ENCODE measurements at regions not wholly inside any gene's neighbourhood (a gene's known extent, or its start where the extent isn't known, plus 50 kb on each side); places are given as distances from the start of the nearest gene placed in this dataset.
"Not testable (repeated sequence)": the region's sequence is repeated elsewhere in the genome, so short reads cannot be mapped to it uniquely, and the experiment has no call there.

DNA sequence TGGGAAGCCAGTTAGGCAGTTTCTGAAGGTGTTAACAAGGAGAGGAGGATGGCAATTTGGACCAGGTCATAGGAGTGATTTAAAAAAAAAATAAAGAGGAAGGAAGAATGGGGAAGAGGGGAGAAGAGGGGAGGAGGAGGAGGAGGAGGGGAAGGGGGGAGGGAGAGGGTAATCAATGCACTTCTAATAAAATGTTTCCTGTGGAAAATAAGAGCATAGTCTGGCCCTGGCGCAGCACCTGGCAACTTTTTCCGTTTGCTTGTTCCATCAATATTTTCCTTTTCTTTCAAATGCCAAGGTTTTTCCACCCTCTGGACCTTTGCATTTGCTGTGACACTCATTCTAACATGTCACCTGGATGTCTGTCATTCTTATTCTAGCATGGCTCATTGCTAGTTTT is 308.2 kb downstream of the PPP1R3A start:
- Mint-ChIP-seq H3K4me1 (no peaks in the 10 kb centered on the region), H3K4me3 (no peak overlapping the region), H3K27ac (ENCODE audit: low read depth) (no peak overlapping the region), H3K27me3 (no peaks in the 10 kb centered on the region), H3K9me3 (peaks cover 16% of the 10 kb centered on the region), H3K36me3 (ENCODE audit: insufficient read depth) (no peaks in the 10 kb centered on the region)
- no peak for DNase-seq (ENCODE audit: low spot score in 2 of 2)
- no peak for ATAC-seq (replicated peaks; ENCODE audit: extremely low read depth, poor library complexity, severe bottlenecking)

DNA sequence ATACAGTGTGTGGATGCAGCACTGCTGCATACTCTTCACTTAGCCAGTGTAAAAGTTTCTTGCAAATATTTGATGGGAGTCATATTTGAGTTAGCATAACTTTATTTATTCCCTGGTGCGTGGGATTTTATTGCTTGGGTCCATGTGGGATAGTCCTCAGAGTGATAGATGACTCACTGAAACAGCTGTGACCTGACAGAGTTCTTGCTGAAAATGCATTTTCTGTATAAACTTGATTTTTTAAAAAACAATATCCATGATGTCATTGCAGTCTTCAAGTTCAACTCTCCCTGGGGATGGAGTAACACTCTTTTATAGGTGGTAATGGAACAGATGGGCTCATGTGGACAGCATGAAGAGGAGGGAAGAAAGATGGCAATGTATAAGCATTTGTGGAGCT is 310.0 kb downstream of the PPP1R3A start:
- H3K27ac Mint-ChIP-seq (ENCODE audit: low read depth), result no peak overlapping the region
- H3K9me3 Mint-ChIP-seq, result peaks cover 21% of the 10 kb centered on the region
- no peaks in the 10 kb centered on the region for H3K27me3 Mint-ChIP-seq
- ATAC-seq (replicated peaks; ENCODE audit: extremely low read depth, poor library complexity, severe bottlenecking) (no peak), DNase-seq (ENCODE audit: low spot score in 2 of 2) (no peak)
- no peaks in the 10 kb centered on the region for H3K36me3 Mint-ChIP-seq (ENCODE audit: insufficient read depth)
- no peak overlapping the region for H3K4me3 Mint-ChIP-seq
- no peaks in the 10 kb centered on the region for H3K4me1 Mint-ChIP-seq

DNA sequence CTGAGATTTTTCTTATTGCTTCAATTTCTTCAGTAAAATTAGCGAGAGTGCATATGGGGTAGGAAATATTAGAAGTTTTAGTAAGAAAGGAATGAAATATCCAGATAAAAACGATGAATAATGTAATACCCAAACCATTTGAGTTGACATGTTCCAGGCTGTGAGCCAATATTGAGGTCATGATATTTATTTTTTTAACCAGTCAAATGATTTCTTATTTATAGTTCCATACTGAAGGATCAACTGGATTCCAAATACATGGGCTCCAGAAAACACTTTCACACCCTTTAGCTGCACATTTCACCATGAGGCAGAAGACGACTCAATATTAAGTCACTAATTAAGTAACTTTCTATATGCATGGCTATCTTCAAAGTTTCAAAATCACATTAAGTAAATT is 312.5 kb downstream of the PPP1R3A start:
- H3K9me3 Mint-ChIP-seq, result peaks cover 17% of the 10 kb centered on the region
- no peaks in the 10 kb centered on the region for H3K27me3 Mint-ChIP-seq
- no peak overlapping the region for H3K4me3 Mint-ChIP-seq
- H3K36me3 Mint-ChIP-seq (ENCODE audit: insufficient read depth), result no peaks in the 10 kb centered on the region
- no peak for ATAC-seq (replicated peaks; ENCODE audit: extremely low read depth, poor library complexity, severe bottlenecking)
- no peaks in the 10 kb centered on the region for H3K4me1 Mint-ChIP-seq
- no peak for DNase-seq (ENCODE audit: low spot score in 2 of 2)
- H3K27ac Mint-ChIP-seq (ENCODE audit: low read depth), result no peak overlapping the region

DNA sequence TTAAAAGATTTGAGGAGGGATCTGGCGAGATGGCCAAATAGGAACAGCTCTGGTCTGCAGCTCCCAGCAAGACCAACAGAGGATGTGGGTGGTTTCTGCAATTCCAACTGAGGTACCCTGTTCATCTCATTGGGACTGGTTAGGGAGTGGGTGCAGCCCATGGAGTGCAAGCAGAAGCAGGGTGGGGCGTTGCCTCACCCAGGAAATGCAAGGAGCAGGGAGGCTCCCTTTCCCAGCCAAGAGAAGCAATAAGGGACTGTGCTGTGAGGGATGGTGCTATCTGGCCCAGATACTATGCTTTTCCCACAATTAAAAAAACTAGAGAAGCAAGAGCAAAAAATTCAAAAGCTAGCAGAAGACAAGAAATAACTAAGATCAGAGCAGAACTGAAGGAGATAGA is 318.4 kb downstream of the PPP1R3A start:
- peaks cover 14% of the 10 kb centered on the region for H3K9me3 Mint-ChIP-seq
- not testable (repeated sequence) for ATAC-seq (replicated peaks; ENCODE audit: extremely low read depth, poor library complexity, severe bottlenecking); H3K27ac Mint-ChIP-seq (ENCODE audit: low read depth); H3K4me1 Mint-ChIP-seq; H3K4me3 Mint-ChIP-seq; H3K27me3 Mint-ChIP-seq; DNase-seq (ENCODE audit: low spot score in 2 of 2); H3K36me3 Mint-ChIP-seq (ENCODE audit: insufficient read depth)

DNA sequence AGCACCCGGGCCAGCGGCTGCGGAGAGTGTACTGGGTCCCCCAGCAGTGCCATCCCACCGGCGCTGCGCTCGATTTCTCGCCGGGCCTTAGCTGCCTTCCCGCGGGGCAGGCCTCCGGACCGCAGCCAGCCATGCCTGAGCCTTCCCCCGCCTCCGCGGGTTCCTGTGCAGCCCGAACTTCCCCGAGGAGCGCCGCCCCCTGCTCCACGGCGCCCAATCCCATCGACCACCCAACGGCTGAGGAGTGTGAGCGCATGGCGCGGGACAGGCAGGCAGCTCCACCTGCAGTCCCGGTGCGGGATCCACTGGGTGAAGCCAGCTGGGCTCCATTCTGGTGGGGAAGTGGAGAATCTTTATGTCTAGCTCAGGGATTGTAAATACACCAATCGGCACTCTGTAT is 325.4 kb downstream of the PPP1R3A start:
- H3K36me3 Mint-ChIP-seq (ENCODE audit: insufficient read depth); H3K4me3 Mint-ChIP-seq; H3K27ac Mint-ChIP-seq (ENCODE audit: low read depth); DNase-seq (ENCODE audit: low spot score in 2 of 2); ATAC-seq (replicated peaks; ENCODE audit: extremely low read depth, poor library complexity, severe bottlenecking); H3K27me3 Mint-ChIP-seq; H3K4me1 Mint-ChIP-seq; H3K9me3 Mint-ChIP-seq: not testable (repeated sequence)

DNA sequence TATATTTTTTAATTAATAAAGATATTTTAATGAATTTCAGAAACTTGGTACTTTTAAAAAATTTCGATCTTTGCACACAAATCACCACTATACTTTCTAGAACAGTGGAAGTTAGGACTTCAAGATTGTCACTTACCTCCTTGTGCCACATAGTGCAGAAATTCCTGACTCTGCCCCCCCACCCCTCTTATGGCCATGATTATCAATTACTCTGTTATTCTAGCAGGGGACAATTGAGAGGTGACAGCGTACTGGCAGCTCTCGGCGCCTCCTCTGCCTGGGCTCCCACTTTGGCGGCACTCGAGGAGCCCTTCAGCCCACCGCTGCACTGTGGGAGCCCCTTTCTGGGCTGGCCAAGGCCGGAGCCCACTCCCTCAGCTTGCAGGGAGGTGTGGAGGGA is 325.9 kb downstream of the PPP1R3A start:
- not testable (repeated sequence) for DNase-seq (ENCODE audit: low spot score in 2 of 2); H3K27me3 Mint-ChIP-seq; H3K27ac Mint-ChIP-seq (ENCODE audit: low read depth); H3K4me1 Mint-ChIP-seq; H3K9me3 Mint-ChIP-seq; H3K4me3 Mint-ChIP-seq; H3K36me3 Mint-ChIP-seq (ENCODE audit: insufficient read depth); ATAC-seq (replicated peaks; ENCODE audit: extremely low read depth, poor library complexity, severe bottlenecking)

DNA sequence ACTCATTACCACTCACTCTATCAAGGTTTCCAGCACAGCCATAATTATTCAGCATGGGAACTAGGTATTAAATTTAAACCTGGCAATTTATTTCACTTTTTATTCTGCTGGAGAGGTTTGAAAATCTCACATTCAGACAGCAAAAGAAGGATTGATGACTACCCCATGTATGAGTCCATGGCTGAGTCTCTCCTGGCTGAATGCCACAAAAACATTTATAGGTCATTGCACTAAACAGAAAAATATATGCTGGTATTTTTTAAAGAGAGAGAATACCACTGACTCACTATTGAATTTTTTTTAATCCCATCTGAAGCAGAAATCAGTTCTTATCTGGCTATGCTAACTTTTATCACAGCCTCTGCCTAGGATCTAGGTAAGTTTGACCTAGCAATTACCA is 336.3 kb downstream of the PPP1R3A start:
- H3K27ac Mint-ChIP-seq (ENCODE audit: low read depth), result no peak overlapping the region
- no peaks in the 10 kb centered on the region for H3K27me3 Mint-ChIP-seq
- DNase-seq (ENCODE audit: low spot score in 2 of 2) (no peak), ATAC-seq (replicated peaks; ENCODE audit: extremely low read depth, poor library complexity, severe bottlenecking) (no peak)
- H3K4me3 Mint-ChIP-seq, result no peak overlapping the region
- no peaks in the 10 kb centered on the region for H3K4me1 Mint-ChIP-seq
- H3K9me3 Mint-ChIP-seq, result peaks cover 11% of the 10 kb centered on the region
- no peaks in the 10 kb centered on the region for H3K36me3 Mint-ChIP-seq (ENCODE audit: insufficient read depth)

DNA sequence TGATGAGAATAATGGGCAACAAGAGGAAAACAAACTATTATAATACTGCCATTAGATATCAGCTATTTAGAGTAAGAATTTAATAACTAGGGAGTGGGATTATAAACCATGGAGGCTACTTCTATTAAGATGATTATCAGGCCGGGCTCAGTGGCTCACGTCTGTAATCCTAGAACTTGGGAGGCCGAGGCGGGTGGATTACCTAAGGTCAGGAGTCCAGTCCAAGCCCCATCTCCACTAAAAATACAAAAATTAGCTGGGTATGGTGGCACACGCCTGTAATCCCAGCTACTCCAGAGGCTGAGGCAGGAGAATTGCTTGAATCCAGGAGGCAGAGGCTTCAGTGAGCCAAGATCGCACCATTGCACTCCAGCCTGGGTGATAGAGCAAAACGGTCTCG is 355.6 kb downstream of the PPP1R3A start:
- H3K27ac Mint-ChIP-seq (ENCODE audit: low read depth), result not testable (repeated sequence)

DNA sequence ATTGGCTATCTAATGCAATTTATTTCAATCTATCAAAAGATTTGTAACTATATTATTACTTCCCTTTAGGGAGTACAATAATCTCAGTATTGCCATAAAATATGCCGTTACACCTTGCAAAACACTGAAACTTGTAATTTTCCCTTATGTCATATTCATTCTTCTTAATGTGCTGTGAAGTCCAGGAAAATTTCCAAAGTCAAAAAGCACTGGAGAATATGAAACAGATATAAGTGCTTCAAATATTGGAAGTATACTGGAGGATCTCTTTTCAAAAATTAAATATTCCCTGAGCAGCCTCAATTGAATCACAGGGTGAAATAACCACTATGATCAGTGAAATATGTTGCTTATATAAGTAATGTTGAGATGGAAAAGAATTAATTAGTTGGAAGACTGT is 356.0 kb downstream of the PPP1R3A start:
- H3K27me3 Mint-ChIP-seq, result no peaks in the 10 kb centered on the region
- ATAC-seq (replicated peaks; ENCODE audit: extremely low read depth, poor library complexity, severe bottlenecking) (no peak), DNase-seq (ENCODE audit: low spot score in 2 of 2) (no peak)
- H3K36me3 Mint-ChIP-seq (ENCODE audit: insufficient read depth), result no peaks in the 10 kb centered on the region
- no peaks in the 10 kb centered on the region for H3K9me3 Mint-ChIP-seq
- no peak overlapping the region for H3K4me3 Mint-ChIP-seq
- H3K27ac Mint-ChIP-seq (ENCODE audit: low read depth), result no peak overlapping the region
- H3K4me1 Mint-ChIP-seq, result no peaks in the 10 kb centered on the region

More for the DNA sequence above, 355.6 kb downstream of the PPP1R3A start:
- H3K4me1 Mint-ChIP-seq; H3K4me3 Mint-ChIP-seq; H3K27me3 Mint-ChIP-seq; DNase-seq (ENCODE audit: low spot score in 2 of 2); H3K36me3 Mint-ChIP-seq (ENCODE audit: insufficient read depth); ATAC-seq (replicated peaks; ENCODE audit: extremely low read depth, poor library complexity, severe bottlenecking); H3K9me3 Mint-ChIP-seq: not testable (repeated sequence)

DNA sequence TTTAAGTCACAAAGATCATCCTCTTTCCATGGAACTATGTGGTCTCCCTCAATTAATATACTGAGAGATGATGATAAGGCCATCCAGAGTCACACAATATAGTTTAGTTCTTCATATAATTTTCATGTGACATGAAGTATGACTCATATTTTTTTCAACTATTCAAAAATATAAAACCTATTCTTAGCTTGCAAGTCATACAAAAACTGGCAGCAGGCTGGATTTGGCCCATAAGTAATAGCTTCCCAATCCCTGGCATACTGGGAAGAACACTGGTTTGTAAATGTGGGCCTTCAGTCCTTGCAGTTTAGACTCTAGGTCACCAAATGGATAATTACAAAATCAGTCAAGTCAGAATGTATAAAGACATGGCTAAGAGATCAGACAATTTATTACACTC is 356.6 kb downstream of the PPP1R3A start:
- Mint-ChIP-seq H3K4me1 (no peaks in the 10 kb centered on the region), H3K27ac (ENCODE audit: low read depth) (no peak overlapping the region)
- no peak for ATAC-seq (replicated peaks; ENCODE audit: extremely low read depth, poor library complexity, severe bottlenecking)

DNA sequence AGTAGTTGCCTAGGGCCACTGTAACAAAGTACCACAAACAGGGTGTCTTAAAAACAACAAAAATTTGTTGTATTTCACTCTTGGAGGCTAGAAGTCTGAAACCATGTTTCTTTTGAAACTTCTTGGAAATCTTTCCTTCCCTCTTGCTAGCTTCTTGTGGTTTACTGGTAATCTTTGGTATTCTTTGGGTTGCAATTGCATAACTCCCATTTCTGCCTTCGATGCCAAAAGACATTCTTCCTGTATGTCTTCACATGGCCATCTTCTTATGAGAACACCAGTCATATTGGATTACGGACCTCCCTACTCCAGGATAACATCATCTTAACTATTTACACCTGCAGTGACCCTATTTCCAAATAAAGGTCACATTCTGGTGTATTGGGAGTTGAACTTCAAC is 357.4 kb downstream of the PPP1R3A start:
- no peaks in the 10 kb centered on the region for H3K36me3 Mint-ChIP-seq (ENCODE audit: insufficient read depth)
- H3K4me3 Mint-ChIP-seq, result no peak overlapping the region
- no peaks in the 10 kb centered on the region for H3K9me3 Mint-ChIP-seq
- ATAC-seq (replicated peaks; ENCODE audit: extremely low read depth, poor library complexity, severe bottlenecking), result no peak
- no peaks in the 10 kb centered on the region for H3K4me1 Mint-ChIP-seq
- DNase-seq (ENCODE audit: low spot score in 2 of 2), result no peak
- no peaks in the 10 kb centered on the region for H3K27me3 Mint-ChIP-seq
- H3K27ac Mint-ChIP-seq (ENCODE audit: low read depth), result no peak overlapping the region

More for the DNA sequence above, 356.6 kb downstream of the PPP1R3A start:
- H3K27me3 Mint-ChIP-seq, result no peaks in the 10 kb centered on the region
- H3K4me3 Mint-ChIP-seq, result no peak overlapping the region
- H3K36me3 Mint-ChIP-seq (ENCODE audit: insufficient read depth), result no peaks in the 10 kb centered on the region
- no peaks in the 10 kb centered on the region for H3K9me3 Mint-ChIP-seq
- no peak for DNase-seq (ENCODE audit: low spot score in 2 of 2)

DNA sequence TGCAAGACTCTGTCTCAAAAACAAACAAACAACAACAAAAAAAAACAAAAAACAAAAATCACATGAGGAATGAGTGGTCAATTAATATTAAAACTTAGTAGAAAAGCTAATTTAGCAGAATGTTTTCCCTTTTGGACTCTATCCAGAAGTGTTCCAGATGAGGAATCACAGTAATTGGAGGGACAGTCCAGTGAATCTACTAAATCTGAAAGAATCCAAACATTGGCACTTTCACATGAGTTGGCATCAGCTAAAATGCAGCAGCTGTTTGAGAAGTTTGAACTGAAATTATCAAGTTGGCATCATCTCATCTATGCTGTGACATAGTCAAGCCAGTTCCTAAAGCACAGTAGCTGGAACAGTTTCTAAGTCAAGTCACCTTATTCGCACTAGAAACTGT is 367.8 kb downstream of the PPP1R3A start:
- DNase-seq (ENCODE audit: low spot score in 2 of 2) (no peak), ATAC-seq (replicated peaks; ENCODE audit: extremely low read depth, poor library complexity, severe bottlenecking) (no peak)
- H3K36me3 Mint-ChIP-seq (ENCODE audit: insufficient read depth), result no peaks in the 10 kb centered on the region
- no peaks in the 10 kb centered on the region for H3K27me3 Mint-ChIP-seq
- H3K27ac Mint-ChIP-seq (ENCODE audit: low read depth), result no peak overlapping the region
- H3K4me3 Mint-ChIP-seq, result no peak overlapping the region
- peaks cover 12% of the 10 kb centered on the region for H3K9me3 Mint-ChIP-seq
- no peaks in the 10 kb centered on the region for H3K4me1 Mint-ChIP-seq

DNA sequence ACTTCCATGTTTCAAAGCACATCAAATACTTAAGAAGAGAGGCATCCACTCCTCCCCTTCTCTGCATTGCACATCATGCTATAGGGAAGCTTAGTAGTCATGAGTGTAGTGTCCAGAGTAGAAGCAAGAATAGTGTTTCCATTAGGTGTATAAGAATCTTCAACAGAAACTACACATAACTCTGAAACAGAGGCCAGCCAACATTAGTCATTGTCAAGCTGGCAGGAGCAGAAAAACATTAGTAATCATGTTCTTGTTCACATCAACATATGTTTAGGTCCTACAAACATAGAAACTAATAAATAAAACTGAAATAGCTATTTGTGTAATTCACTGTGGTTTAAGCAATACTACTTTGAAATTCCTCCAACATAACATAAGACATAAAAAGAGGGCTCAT is 370.2 kb downstream of the PPP1R3A start:
- Mint-ChIP-seq H3K9me3 (peaks cover 12% of the 10 kb centered on the region), H3K27me3 (no peaks in the 10 kb centered on the region), H3K4me3 (no peak overlapping the region), H3K36me3 (ENCODE audit: insufficient read depth) (no peaks in the 10 kb centered on the region), H3K27ac (ENCODE audit: low read depth) (no peak overlapping the region), H3K4me1 (no peaks in the 10 kb centered on the region)
- DNase-seq (ENCODE audit: low spot score in 2 of 2) (no peak), ATAC-seq (replicated peaks; ENCODE audit: extremely low read depth, poor library complexity, severe bottlenecking) (no peak)

DNA sequence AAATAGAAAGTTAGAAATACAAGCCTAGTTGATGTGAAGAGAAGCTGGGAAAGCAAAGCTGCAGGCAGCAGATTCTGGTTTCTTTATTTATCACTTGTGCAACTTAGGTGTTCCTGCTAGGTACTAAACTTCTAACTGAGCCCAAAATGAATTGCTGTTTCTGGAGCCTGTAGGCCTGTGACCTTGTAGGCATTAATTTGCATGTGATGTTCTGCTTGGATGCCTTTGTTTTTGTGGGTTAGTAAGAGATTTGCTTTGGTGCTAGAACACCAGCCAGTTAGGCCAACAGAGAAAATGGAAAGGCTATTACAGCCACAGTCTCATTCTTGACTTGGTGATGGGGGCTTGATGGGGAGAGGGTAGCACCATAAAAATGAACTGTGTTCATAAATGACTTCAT is 370.7 kb downstream of the PPP1R3A start:
- Mint-ChIP-seq H3K27me3 (no peaks in the 10 kb centered on the region), H3K4me3 (no peak overlapping the region), H3K27ac (ENCODE audit: low read depth) (no peak overlapping the region), H3K9me3 (peaks cover 12% of the 10 kb centered on the region), H3K36me3 (ENCODE audit: insufficient read depth) (no peaks in the 10 kb centered on the region), H3K4me1 (no peaks in the 10 kb centered on the region)
- ATAC-seq (replicated peaks; ENCODE audit: extremely low read depth, poor library complexity, severe bottlenecking) (no peak), DNase-seq (ENCODE audit: low spot score in 2 of 2) (no peak)

Measured in central memory CD8-positive, alpha-beta T cell (primary cell).